ENCODE measurements at regions not wholly inside any gene's neighbourhood (a gene's known extent, or its start where the extent isn't known, plus 50 kb on each side); places are given as distances from the start of the nearest gene placed in this dataset.
"Not testable (repeated sequence)": the region's sequence is repeated elsewhere in the genome, so short reads cannot be mapped to it uniquely, and the experiment has no call there.

DNA sequence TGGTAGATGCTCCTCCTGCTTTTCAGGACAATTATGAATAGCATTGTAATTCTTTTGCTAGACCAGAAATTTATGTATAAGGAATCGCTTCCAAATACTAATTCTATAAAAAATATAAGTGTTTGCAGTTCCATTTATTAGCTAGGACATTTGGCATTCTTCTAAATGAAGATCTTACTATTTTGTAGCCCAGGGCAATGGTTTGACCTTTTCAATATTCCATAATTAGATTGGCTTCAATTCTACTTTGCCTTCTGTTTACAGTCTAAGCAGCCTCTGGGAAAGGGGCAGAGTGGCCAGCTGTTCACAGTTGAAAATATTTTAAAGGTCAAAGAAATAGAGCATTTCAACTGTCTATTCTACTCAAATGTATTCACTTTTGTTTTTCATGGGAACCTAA, 912.1 kb upstream of the GRIA3 start:
- no peaks in the 10 kb centered on the region for H3K4me1 Mint-ChIP-seq
- no peaks in the 10 kb centered on the region for H3K36me3 Mint-ChIP-seq
- no peak overlapping the region for H3K27ac Mint-ChIP-seq
- H3K27me3 Mint-ChIP-seq, result no peaks in the 10 kb centered on the region
- no peaks in the 10 kb centered on the region for H3K9me3 Mint-ChIP-seq
- no peak overlapping the region for H3K4me3 Mint-ChIP-seq

DNA sequence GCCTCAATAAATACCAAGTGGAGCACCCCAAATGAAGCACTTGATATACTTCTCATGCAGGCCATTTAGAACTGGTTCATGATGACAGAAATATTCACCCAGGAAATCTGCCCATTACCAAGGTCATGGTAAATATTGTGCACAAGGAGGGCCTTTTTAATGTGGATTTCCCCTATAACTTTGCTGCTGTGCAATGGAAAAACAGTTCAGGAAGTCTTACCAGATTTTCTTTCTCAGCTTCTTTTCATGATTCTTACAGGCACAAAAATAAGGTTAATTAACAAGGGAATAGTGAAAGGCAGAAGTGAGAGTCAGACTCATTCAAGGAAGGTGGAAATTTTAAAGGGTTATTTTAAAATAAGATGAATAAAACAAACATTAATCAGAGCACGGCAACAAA, 904.3 kb upstream of the GRIA3 start:
- no peaks in the 10 kb centered on the region for H3K27me3 Mint-ChIP-seq
- no peaks in the 10 kb centered on the region for H3K4me1 Mint-ChIP-seq
- no peak overlapping the region for H3K4me3 Mint-ChIP-seq
- H3K36me3 Mint-ChIP-seq, result no peaks in the 10 kb centered on the region
- no peaks in the 10 kb centered on the region for H3K9me3 Mint-ChIP-seq
- no peak overlapping the region for H3K27ac Mint-ChIP-seq

DNA sequence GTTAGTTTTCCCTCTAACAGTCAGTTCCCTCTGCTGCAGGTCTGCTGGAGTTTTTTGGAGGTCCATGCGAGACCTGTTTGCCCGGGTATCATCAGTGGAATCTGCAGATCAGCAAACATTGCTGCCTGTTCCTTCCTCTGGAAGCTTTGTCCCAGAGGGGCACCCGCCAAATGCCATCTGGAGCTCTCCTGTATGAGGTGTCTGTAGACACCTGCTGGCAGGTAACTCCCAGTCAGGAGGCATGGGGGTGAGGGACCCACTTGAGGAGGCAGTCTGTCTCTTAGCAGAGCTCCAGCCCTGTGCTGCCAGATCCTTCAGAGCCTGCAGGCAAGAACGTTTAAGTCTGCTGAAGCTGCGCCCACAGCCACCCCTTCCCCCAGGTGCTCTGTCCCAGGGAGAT, 884.3 kb upstream of the GRIA3 start:
- H3K36me3 Mint-ChIP-seq, H3K9me3 Mint-ChIP-seq: not testable (repeated sequence)

DNA sequence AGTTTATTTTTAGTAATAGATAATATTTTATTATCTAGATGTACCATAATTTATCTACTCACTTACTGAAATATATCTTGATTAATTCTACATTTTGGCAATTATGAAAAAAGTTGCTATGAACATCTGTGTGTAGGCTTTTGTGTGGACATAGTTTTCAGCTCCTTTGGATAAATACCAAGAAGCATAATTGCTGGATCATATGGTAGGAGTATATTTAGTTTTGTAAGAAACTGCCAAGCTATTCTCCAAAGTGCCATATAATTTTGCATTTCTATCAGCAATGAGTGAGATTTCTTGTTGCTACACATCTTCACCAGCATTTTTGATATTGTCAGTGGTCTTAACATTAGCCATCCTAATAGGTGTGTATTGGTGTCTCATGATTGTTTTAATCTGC, 882.6 kb upstream of the GRIA3 start:
- no peaks in the 10 kb centered on the region for H3K4me1 Mint-ChIP-seq
- H3K9me3 Mint-ChIP-seq, result no peaks in the 10 kb centered on the region
- no peak overlapping the region for H3K4me3 Mint-ChIP-seq
- no peak overlapping the region for H3K27ac Mint-ChIP-seq
- H3K27me3 Mint-ChIP-seq, result no peaks in the 10 kb centered on the region
- no peaks in the 10 kb centered on the region for H3K36me3 Mint-ChIP-seq

More for the DNA sequence above, 884.3 kb upstream of the GRIA3 start:
- not testable (repeated sequence) for H3K4me3 Mint-ChIP-seq, H3K27me3 Mint-ChIP-seq, H3K27ac Mint-ChIP-seq, H3K4me1 Mint-ChIP-seq

DNA sequence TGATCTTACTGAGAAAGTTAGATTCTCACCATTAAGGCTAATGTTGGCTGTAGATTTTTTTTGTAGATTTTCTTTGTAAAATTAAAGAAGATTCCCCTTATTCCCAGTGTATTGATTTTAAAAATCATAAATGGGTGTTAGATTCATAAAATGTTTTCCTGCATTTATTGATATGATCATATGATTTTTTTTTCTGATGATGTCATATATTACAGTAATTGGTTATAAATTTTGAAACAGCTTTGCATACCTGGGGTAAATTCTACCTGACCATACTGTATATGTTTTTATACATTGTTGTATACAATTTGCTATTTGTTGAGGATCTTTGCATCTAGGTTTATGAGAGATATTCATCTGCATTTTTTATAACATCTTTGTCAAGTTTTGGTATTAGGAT, 880.3 kb upstream of the GRIA3 start:
- Mint-ChIP-seq H3K27ac (no peak overlapping the region), H3K36me3 (no peaks in the 10 kb centered on the region), H3K4me1 (no peaks in the 10 kb centered on the region), H3K27me3 (no peaks in the 10 kb centered on the region), H3K4me3 (no peak overlapping the region), H3K9me3 (no peaks in the 10 kb centered on the region)

DNA sequence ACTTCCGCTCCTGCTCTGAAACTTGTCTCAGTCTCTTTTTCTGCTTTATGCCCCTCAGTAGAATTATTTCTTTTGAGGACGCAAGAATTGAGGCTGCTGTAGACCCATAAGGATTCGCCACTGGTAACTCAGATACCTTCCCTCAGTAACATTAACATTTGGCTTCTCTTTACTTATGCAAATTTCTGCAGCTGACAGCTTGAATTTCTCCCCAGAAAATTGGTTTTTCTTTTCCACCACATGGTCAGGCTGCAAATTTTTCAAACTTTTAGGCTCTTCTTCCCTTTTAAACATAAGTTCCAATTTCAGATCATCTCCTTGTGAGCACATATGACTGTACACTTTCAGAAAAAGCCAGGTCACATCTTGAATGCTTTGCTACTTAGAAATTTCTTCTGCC, 839.3 kb upstream of the GRIA3 start:
- H3K27me3 Mint-ChIP-seq, result no peaks in the 10 kb centered on the region
- H3K4me1 Mint-ChIP-seq, result no peaks in the 10 kb centered on the region
- H3K4me3 Mint-ChIP-seq, result no peak overlapping the region
- no peak overlapping the region for H3K27ac Mint-ChIP-seq
- no peaks in the 10 kb centered on the region for H3K9me3 Mint-ChIP-seq
- no peaks in the 10 kb centered on the region for H3K36me3 Mint-ChIP-seq

DNA sequence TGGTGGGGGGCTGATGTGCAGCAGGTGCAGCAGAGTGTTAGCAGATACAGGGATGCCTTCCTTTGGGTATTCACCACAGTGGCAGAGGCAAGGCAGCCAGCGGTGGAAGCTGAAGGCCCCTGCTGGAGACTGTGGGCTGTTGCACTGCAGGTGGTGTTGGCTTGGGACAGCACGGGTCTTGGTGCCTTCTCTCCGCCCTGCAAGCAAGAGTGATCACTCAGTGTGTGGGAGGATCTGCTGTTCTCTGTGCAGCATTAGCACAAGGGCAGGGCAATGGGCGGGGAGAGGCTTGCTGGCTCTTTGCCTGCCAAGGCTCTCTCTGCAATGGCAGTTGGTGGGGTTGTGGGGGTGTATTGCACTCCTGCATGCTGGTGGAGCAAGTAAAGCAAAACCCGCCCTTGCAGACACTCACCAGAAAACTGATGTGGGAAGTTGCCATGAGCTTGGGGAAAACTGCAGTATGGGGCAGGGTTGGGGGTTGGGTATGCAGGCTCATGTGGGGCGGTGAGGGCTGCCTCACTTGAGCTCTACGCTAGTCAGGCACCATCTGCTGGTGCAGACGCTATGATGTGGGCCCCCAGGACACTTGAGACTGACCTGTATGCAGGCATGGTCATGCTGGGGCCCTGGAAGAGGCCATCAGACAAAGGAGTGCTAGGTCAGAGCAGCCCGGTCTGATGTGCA, 820.8 kb upstream of the GRIA3 start:
- H3K27me3 Mint-ChIP-seq, result no peaks in the 10 kb centered on the region
- no peaks in the 10 kb centered on the region for H3K4me1 Mint-ChIP-seq
- H3K27ac Mint-ChIP-seq, result no peak overlapping the region
- H3K9me3 Mint-ChIP-seq, result no peaks in the 10 kb centered on the region
- H3K4me3 Mint-ChIP-seq, result no peak overlapping the region
- no peaks in the 10 kb centered on the region for H3K36me3 Mint-ChIP-seq

DNA sequence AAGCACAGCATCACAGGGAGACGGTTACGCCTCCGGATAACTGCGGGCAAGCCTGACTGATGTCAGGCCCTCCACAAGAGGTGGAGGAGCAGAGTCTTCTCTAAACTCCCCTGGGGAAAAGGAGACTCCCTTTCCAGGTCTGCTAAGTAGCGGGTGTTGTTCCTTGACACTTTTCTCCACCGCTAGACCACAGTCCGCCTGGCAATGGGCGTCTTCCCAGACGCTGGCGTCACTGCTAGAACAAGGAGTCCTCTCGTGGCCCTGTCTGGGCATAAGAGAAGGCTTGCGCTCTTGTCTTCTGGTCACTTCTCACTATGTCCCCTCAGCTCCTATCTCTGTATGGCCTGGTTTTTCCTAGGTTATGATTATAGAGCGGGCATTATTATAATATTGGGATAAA, 808.5 kb upstream of the GRIA3 start:
- H3K36me3 Mint-ChIP-seq, H3K9me3 Mint-ChIP-seq, H3K27me3 Mint-ChIP-seq: not testable (repeated sequence)

DNA sequence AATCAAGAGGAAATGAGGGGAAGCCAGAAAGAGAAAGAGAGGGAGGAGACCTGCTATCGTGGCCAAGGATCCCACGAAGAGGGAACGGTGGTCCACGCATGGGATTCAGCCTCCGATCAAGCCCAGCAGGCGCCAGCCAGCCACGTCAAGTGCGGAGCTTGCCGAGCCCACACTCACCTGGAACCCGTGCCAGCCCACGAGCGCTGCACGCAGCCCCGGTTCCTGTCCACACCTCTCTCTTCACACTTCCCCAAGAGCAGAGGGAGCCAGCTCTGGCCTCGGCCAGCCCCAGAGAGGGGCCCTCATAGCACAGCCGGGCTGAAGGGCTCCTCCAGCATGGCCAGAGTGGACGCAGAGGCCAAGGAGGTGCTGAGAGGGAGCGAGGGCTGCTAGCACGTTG, 795.1 kb upstream of the GRIA3 start:
- no peaks in the 10 kb centered on the region for H3K9me3 Mint-ChIP-seq
- no peak overlapping the region for H3K4me3 Mint-ChIP-seq
- no peaks in the 10 kb centered on the region for H3K27me3 Mint-ChIP-seq
- no peaks in the 10 kb centered on the region for H3K4me1 Mint-ChIP-seq
- no peak overlapping the region for H3K27ac Mint-ChIP-seq
- H3K36me3 Mint-ChIP-seq, result no peaks in the 10 kb centered on the region

More for the DNA sequence above, 808.5 kb upstream of the GRIA3 start:
- not testable (repeated sequence) for H3K4me3 Mint-ChIP-seq, H3K27ac Mint-ChIP-seq, H3K4me1 Mint-ChIP-seq

DNA sequence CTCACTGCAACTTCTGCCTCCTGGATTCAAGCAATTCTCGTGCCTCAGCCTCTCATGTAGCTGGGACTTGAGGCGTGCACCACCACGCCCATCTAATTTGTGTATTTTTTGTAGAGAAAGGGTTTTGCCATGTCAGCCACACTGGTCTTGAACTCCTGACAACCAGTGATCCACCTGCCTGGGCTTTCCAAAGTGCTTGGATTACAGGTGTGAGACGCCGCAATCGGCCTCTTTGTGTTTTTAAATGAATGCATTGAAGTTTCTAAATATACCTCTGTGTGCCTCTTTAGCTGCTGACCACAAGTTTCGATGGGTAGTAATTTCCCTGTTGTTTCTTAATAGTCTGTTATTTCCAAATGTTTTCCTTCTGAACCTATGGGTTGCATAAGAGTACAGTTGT, 765.3 kb upstream of the GRIA3 start:
- no peaks in the 10 kb centered on the region for H3K36me3 Mint-ChIP-seq
- no peaks in the 10 kb centered on the region for H3K4me1 Mint-ChIP-seq
- H3K27ac Mint-ChIP-seq, result no peak overlapping the region
- H3K27me3 Mint-ChIP-seq, result no peaks in the 10 kb centered on the region
- H3K4me3 Mint-ChIP-seq, result no peak overlapping the region
- H3K9me3 Mint-ChIP-seq, result no peaks in the 10 kb centered on the region

DNA sequence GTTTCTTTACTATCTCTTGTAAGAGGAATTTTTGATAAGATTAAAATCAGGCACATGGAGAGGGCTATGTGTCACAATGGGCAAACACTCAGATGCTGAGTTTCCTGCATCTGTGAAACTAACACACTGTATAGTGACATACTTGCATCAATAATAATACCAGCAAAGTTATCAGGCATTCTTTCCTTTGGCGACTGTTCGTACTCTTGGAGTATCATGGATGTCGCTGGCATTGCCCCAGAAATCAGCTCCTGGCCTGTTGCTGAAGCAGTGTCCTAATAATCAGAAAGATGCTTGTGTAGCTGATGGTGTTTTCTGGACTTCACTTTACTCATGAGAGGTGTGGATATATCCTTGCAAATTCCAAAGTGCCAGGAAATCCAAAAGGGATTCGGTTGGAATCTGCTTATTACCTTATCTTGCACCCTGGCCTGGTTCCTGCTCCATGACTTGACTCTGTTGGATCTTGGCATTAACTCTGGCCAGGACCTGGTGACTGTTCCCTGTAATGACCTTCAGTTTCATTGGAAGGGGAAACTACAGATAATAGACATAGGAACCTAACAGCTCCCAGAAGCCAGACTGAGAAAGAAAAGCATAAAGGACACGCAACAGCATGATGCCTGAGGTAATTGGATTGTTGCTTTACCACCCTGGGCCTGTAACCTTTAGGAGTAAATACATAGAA, 762.5 kb upstream of the GRIA3 start:
- H3K9me3 Mint-ChIP-seq, result no peaks in the 10 kb centered on the region

DNA sequence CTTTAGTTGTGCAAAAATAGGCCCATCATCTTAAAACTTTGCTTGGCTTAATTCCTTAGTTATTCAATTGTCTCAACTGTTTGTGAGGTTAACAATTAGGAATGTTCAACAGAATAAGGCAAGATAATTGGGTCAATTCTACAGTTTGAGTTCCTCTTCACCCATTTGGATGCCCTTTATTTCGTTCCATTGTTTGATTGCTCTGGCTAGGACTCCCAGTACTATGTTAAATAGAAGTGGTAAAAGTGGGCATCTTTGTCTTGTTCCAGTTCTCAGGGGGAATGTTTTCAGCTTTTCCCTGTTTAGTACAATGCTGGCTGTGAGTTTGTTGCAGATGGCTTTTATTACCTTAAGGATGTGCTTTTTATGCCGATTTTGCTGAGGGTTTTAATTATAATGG, 761.5 kb upstream of the GRIA3 start:
- H3K36me3 Mint-ChIP-seq, result no peaks in the 10 kb centered on the region
- no peak overlapping the region for H3K4me3 Mint-ChIP-seq
- no peaks in the 10 kb centered on the region for H3K9me3 Mint-ChIP-seq
- no peaks in the 10 kb centered on the region for H3K4me1 Mint-ChIP-seq
- no peak overlapping the region for H3K27ac Mint-ChIP-seq
- no peaks in the 10 kb centered on the region for H3K27me3 Mint-ChIP-seq

More for the DNA sequence above, 762.5 kb upstream of the GRIA3 start:
- Mint-ChIP-seq H3K27me3 (no peaks in the 10 kb centered on the region), H3K27ac (no peak overlapping the region), H3K4me1 (no peaks in the 10 kb centered on the region), H3K36me3 (no peaks in the 10 kb centered on the region), H3K4me3 (no peak overlapping the region)

DNA sequence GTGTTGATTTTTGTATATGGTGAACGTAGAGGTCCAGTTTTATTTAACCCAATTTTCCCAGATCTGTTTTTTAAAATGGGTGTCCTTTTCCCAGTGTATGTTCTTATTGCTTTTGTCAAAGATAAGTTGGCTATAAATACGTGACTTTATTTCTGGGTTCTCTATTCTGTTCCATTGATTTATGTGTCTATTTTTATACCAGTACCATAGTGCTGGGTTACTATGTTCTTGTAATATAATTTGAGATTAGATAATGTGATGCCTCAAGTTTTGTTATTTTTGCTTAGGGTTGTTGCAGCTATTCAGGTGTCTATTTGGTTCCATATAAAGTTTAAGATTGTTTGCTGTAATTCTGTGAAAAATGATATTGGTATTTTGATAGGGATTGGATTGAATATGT, 749.1 kb upstream of the GRIA3 start:
- Mint-ChIP-seq H3K4me1 (no peaks in the 10 kb centered on the region), H3K4me3 (no peak overlapping the region), H3K27me3 (no peaks in the 10 kb centered on the region), H3K9me3 (no peaks in the 10 kb centered on the region), H3K27ac (no peak overlapping the region), H3K36me3 (no peaks in the 10 kb centered on the region)

DNA sequence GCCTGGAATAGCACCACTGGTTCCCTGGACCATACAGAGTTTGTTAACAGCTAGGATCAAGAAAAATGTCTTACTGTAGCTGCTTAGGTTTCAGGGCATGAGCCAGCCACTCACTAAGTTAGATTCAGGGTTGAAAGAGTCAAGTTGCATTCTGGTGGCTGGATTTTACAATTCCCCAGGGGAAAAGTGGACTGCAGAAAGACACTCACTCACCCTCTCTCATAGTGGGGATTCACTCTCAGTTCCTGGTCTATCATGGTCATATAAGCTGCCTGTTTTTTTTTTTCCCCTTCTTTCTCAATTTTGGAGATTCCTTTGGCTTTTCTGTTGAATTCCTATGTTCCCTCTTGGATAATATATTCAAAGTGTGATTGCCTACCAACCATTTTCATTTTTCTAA, 744.2 kb upstream of the GRIA3 start:
- no peak overlapping the region for H3K27ac Mint-ChIP-seq
- H3K4me3 Mint-ChIP-seq, result no peak overlapping the region
- H3K4me1 Mint-ChIP-seq, result no peaks in the 10 kb centered on the region
- no peaks in the 10 kb centered on the region for H3K27me3 Mint-ChIP-seq
- H3K9me3 Mint-ChIP-seq, result no peaks in the 10 kb centered on the region
- H3K36me3 Mint-ChIP-seq, result no peaks in the 10 kb centered on the region

DNA sequence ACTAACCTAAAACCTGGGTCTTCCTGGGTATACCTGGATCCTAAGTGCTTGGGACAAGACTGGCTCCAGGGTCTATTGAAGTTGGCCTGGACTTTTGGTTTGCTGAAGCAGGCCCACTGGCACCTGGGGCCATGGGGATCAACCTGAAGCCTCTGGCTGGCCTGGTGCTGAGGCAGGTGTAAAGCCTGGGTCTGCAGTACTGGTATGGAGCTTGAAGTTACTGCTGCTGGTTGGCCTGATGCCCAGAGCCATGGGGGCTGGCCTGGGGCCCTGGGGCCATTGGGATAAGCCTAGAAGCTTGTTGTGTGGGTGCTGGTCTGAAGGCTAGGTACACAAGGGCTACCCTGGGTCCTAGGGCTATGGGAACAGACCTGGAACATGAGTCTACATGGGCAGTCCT, 743.2 kb upstream of the GRIA3 start:
- Mint-ChIP-seq H3K36me3 (no peaks in the 10 kb centered on the region), H3K4me3 (no peak overlapping the region), H3K9me3 (no peaks in the 10 kb centered on the region), H3K27ac (no peak overlapping the region), H3K4me1 (no peaks in the 10 kb centered on the region), H3K27me3 (peaks cover 1% of the 10 kb centered on the region)

DNA sequence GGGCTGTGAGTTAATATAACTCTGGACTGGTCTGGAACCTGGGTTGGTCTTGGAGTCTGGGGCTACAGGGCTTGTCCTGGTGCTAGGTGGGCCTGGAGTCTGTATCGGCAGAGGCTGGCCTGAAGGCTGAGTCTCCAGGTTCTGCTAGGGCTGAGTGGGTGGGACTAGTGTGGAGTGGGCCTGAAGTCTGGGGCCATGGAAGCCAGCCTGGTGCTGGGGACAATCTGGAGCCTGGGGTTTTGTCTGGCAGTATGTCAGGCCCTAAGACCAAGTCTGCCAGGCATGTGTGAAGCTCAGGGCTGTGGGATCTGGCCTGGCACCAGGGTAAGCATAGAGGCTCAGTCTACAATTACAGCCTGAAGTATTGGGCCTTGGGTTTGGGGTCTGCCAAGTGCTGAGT, 742.6 kb upstream of the GRIA3 start:
- no peaks in the 10 kb centered on the region for H3K9me3 Mint-ChIP-seq
- H3K4me3 Mint-ChIP-seq, result no peak overlapping the region
- H3K4me1 Mint-ChIP-seq, result no peaks in the 10 kb centered on the region
- peaks cover 1% of the 10 kb centered on the region for H3K27me3 Mint-ChIP-seq
- H3K27ac Mint-ChIP-seq, result no peak overlapping the region
- H3K36me3 Mint-ChIP-seq, result no peaks in the 10 kb centered on the region

DNA sequence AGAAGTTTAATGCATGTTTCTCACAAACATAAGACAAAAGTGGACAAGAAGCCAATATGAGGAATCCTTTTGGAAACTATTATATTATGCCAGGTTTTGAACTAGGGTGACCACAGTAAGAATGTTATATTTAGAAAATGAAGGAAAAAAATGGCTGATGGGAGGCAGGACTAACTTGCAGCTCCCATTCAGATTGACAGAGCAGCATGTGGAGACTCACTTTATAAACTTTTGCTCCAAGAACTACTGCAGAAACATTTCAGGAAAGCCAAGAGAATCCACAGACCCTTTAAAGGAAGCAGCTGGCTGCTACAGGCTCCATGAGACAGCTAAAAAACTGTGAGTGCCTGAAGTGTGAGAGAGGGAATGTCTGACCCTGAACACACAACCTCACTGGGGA, 738.6 kb upstream of the GRIA3 start:
- no peaks in the 10 kb centered on the region for H3K9me3 Mint-ChIP-seq
- no peak overlapping the region for H3K27ac Mint-ChIP-seq
- H3K4me1 Mint-ChIP-seq, result no peaks in the 10 kb centered on the region
- H3K27me3 Mint-ChIP-seq, result peaks cover 1% of the 10 kb centered on the region
- H3K36me3 Mint-ChIP-seq, result no peaks in the 10 kb centered on the region
- H3K4me3 Mint-ChIP-seq, result no peak overlapping the region
